Liver (tissue), 8 donors: ENCODE measurements at regions not wholly inside any gene's neighbourhood (a gene's known extent, or its start where the extent isn't known, plus 50 kb on each side); places are given as distances from the start of the nearest gene placed in this dataset.

Experiments
- DNase-seq: peaks from one replicate; pipeline ENCODE4 v3.0.0-alpha.2; 2017; ENCODE audit warnings: low spot score
- H3K27ac ChIP-seq, 2 donors: one replicate each; pipeline ENCODE4 v1.7.0; 2013; ENCODE audit warnings: inconsistent platforms in 2 of 2, low read length in 2 of 2, control low read depth in 1 of 2, low read depth in 1 of 2, mild to moderate bottlenecking in 1 of 2
- H3K27me3 ChIP-seq, 4 donors: one replicate each; pipeline versions ENCODE4 v1.6.1 to v1.7.0; 2013; ENCODE audit warnings: low read length in 3 of 4, inconsistent platforms in 1 of 4, mild to moderate bottlenecking in 1 of 4, moderate library complexity in 1 of 4; ENCODE audit not compliant: control insufficient read depth in 4 of 4, insufficient read depth in 4 of 4
- H3K36me3 ChIP-seq, 4 donors: one replicate each; pipeline versions ENCODE4 v1.6.1 to v1.7.0; 2013; ENCODE audit warnings: low read length in 3 of 4, mild to moderate bottlenecking in 3 of 4, low read depth in 1 of 4, moderate library complexity in 1 of 4; ENCODE audit not compliant: control insufficient read depth in 4 of 4, insufficient read depth in 3 of 4
- H3K4me1 ChIP-seq, 4 donors: one replicate each; pipeline versions ENCODE4 v1.6.1 to v1.7.0; 2013; ENCODE audit warnings: low read length in 3 of 4, mild to moderate bottlenecking in 3 of 4, moderate library complexity in 1 of 4; ENCODE audit not compliant: control insufficient read depth in 4 of 4, insufficient read depth in 4 of 4
- H3K4me3 ChIP-seq, 3 donors: one replicate each; pipeline versions ENCODE4 v1.6.1 to v1.7.0; 2013; ENCODE audit warnings: low read length in 3 of 3, control low read depth in 1 of 3, low read depth in 1 of 3, mild to moderate bottlenecking in 1 of 3
- H3K9ac ChIP-seq, 2 donors: one replicate each; pipeline ENCODE4 v1.7.0; 2013; ENCODE audit warnings: low read length in 2 of 2, mild to moderate bottlenecking in 2 of 2, moderate library complexity in 2 of 2, control low read depth in 1 of 2, low read depth in 1 of 2
- H3K9me3 ChIP-seq, 4 donors: one replicate each; pipeline versions ENCODE4 v1.6.1 to v1.7.0; 2013; ENCODE audit warnings: low read length in 3 of 4; ENCODE audit not compliant: control insufficient read depth in 4 of 4
- EGR1 ChIP-seq, 2 donors: IDR thresholded peaks; 2 replicates each; pipeline ENCODE4 v1.6.1; 2016 to 2018; ENCODE audit warnings: antibody characterized with exemption in 2 of 2, low read depth in 2 of 2
- FOXA1 ChIP-seq: IDR thresholded peaks from 2 replicates; pipeline ENCODE4 v1.6.1; 2016; ENCODE audit warnings: antibody characterized with exemption
- GABPA ChIP-seq, 2 donors: IDR thresholded peaks in 1 of 2; conservative IDR thresholded peaks in 1 of 2; 2 replicates each; pipeline ENCODE4 v1.6.1; 2016; ENCODE audit warnings: antibody characterized with exemption in 2 of 2, mild to moderate bottlenecking in 1 of 2, moderate library complexity in 1 of 2
- HNF4A ChIP-seq, 2 donors: conservative IDR thresholded peaks; 2 replicates each; pipeline ENCODE4 v1.6.1; 2016; ENCODE audit warnings: antibody characterized with exemption in 2 of 2, mild to moderate bottlenecking in 2 of 2
- HNF4G ChIP-seq: IDR thresholded peaks from 2 replicates; pipeline ENCODE4 v1.6.1; 2016; ENCODE audit warnings: antibody characterized with exemption
- JUND ChIP-seq, 2 donors: IDR thresholded peaks; 2 replicates each; pipeline ENCODE4 v1.6.1; 2016; ENCODE audit warnings: antibody characterized with exemption in 2 of 2
- NR2F2 ChIP-seq: IDR thresholded peaks from 2 replicates; pipeline ENCODE4 v1.6.1; 2016; ENCODE audit warnings: antibody characterized with exemption
- RAD21 ChIP-seq, 2 donors: IDR thresholded peaks; 2 replicates each; pipeline ENCODE4 v1.6.1; 2016; ENCODE audit warnings: antibody characterized with exemption in 2 of 2, mild to moderate bottlenecking in 2 of 2
- RXRA ChIP-seq, 2 donors: IDR thresholded peaks; 2 replicates each; pipeline ENCODE4 v1.6.1; 2017 to 2018; ENCODE audit warnings: antibody characterized with exemption in 2 of 2, mild to moderate bottlenecking in 1 of 2
- TAF1 ChIP-seq: conservative IDR thresholded peaks from 2 replicates; pipeline ENCODE4 v1.6.1; 2016; ENCODE audit warnings: antibody characterized with exemption, mild to moderate bottlenecking
- YY1 ChIP-seq: IDR thresholded peaks from 2 replicates; pipeline ENCODE4 v1.6.1; 2016; ENCODE audit warnings: antibody characterized with exemption, mild to moderate bottlenecking
- WGBS: extraction: QIAGEN DNeasy Blood & Tissue Kit; methylation state at CpG from one replicate; pipeline ENCODE4 v1.1.7; 2013; 5-methylcytosine and 5-hydroxymethylcytosine counted together
- TF ChIP-seq, protein P1 (sequence below): IDR thresholded peaks from 2 replicates; pipeline ENCODE4 v1.6.1; 2016; ENCODE audit warnings: antibody characterized with exemption, mild to moderate bottlenecking
- TF ChIP-seq, protein P2 (sequence below): IDR thresholded peaks from 2 replicates; pipeline ENCODE4 v1.6.1; 2016; ENCODE audit warnings: antibody characterized with exemption
- TF ChIP-seq, protein P3 (sequence below): fragments of 150-350 bp; IDR thresholded peaks from 2 replicates; pipeline ENCODE4 v1.5.1; 2017; ENCODE audit warnings: improper control_type of control experiment, low read depth, low read length; ENCODE audit not compliant: missing input control
- donor health status: healthy.
- donor health status: healthy.
- donor health status: healthy.
- donor health status: healthy.
- donor health status: healthy.

GRCh38 chr2:156790343-156791037 is 354.3 kb downstream of the GPD2 start:
- Histone ChIP-seq H3K4me1 (no peaks in the 10 kb centered on the region), H3K27me3 (no peaks in the 10 kb centered on the region), H3K27ac (no peak overlapping the region), H3K9me3 (no peaks in the 10 kb centered on the region), H3K9ac (no peak overlapping the region), H3K4me3 (no peak overlapping the region), H3K36me3 (no peaks in the 10 kb centered on the region)
- TF ChIP-seq RXRA (IDR thresholded peaks at IDR 0.05): no peak
- TF ChIP-seq GABPA (IDR thresholded peaks at IDR 0.05 in 1 of 2, conservative IDR thresholded peaks at IDR 0.05 in 1 of 2): no peak
- TF ChIP-seq EGR1 (IDR thresholded peaks at IDR 0.05; ENCODE audit: low read depth in 2 of 2): no peak
- TF ChIP-seq YY1: no peak
- no peak for TF ChIP-seq HNF4A (conservative IDR thresholded peaks at IDR 0.05)
- TF ChIP-seq NR2F2: no peak
- TF ChIP-seq, protein P1, sequence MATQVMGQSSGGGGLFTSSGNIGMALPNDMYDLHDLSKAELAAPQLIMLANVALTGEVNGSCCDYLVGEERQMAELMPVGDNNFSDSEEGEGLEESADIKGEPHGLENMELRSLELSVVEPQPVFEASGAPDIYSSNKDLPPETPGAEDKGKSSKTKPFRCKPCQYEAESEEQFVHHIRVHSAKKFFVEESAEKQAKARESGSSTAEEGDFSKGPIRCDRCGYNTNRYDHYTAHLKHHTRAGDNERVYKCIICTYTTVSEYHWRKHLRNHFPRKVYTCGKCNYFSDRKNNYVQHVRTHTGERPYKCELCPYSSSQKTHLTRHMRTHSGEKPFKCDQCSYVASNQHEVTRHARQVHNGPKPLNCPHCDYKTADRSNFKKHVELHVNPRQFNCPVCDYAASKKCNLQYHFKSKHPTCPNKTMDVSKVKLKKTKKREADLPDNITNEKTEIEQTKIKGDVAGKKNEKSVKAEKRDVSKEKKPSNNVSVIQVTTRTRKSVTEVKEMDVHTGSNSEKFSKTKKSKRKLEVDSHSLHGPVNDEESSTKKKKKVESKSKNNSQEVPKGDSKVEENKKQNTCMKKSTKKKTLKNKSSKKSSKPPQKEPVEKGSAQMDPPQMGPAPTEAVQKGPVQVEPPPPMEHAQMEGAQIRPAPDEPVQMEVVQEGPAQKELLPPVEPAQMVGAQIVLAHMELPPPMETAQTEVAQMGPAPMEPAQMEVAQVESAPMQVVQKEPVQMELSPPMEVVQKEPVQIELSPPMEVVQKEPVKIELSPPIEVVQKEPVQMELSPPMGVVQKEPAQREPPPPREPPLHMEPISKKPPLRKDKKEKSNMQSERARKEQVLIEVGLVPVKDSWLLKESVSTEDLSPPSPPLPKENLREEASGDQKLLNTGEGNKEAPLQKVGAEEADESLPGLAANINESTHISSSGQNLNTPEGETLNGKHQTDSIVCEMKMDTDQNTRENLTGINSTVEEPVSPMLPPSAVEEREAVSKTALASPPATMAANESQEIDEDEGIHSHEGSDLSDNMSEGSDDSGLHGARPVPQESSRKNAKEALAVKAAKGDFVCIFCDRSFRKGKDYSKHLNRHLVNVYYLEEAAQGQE: no peak
- TF ChIP-seq FOXA1: no peak
- DNase-seq: no peak
- WGBS: 95% methylated on average over 3 of the region's 3 CpGs

GRCh38 chr2:156792242-156792840 is 356.2 kb downstream of the GPD2 start:
- WGBS: 90% methylated on average over 9 of the region's 9 CpGs
- Histone ChIP-seq H3K9me3 (no peaks in the 10 kb centered on the region), H3K4me1 (no peaks in the 10 kb centered on the region), H3K27ac (no peak overlapping the region), H3K36me3 (no peaks in the 10 kb centered on the region), H3K9ac (no peak overlapping the region), H3K4me3 (no peak overlapping the region), H3K27me3 (no peaks in the 10 kb centered on the region)
- no peak for DNase-seq
- TF ChIP-seq TAF1 (no peak), GABPA (IDR thresholded peaks at IDR 0.05 in 1 of 2, conservative IDR thresholded peaks at IDR 0.05 in 1 of 2) (no peak), JUND (IDR thresholded peaks at IDR 0.05) (no peak), RAD21 (IDR thresholded peaks at IDR 0.05) (no peak), EGR1 (IDR thresholded peaks at IDR 0.05; ENCODE audit: low read depth in 2 of 2) (no peak), FOXA1 (no peak), HNF4A (conservative IDR thresholded peaks at IDR 0.05) (no peak), NR2F2 (no peak), HNF4G (no peak)
- TF ChIP-seq, protein P1: no peak
- TF ChIP-seq, protein P2, sequence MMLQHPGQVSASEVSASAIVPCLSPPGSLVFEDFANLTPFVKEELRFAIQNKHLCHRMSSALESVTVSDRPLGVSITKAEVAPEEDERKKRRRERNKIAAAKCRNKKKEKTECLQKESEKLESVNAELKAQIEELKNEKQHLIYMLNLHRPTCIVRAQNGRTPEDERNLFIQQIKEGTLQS: no peak
- TF ChIP-seq, protein P3, sequence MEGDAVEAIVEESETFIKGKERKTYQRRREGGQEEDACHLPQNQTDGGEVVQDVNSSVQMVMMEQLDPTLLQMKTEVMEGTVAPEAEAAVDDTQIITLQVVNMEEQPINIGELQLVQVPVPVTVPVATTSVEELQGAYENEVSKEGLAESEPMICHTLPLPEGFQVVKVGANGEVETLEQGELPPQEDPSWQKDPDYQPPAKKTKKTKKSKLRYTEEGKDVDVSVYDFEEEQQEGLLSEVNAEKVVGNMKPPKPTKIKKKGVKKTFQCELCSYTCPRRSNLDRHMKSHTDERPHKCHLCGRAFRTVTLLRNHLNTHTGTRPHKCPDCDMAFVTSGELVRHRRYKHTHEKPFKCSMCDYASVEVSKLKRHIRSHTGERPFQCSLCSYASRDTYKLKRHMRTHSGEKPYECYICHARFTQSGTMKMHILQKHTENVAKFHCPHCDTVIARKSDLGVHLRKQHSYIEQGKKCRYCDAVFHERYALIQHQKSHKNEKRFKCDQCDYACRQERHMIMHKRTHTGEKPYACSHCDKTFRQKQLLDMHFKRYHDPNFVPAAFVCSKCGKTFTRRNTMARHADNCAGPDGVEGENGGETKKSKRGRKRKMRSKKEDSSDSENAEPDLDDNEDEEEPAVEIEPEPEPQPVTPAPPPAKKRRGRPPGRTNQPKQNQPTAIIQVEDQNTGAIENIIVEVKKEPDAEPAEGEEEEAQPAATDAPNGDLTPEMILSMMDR: no peak
